ENCODE measurements at regions not wholly inside any gene's neighbourhood (a gene's known extent, or its start where the extent isn't known, plus 50 kb on each side); places are given as distances from the start of the nearest gene placed in this dataset.

DNA sequence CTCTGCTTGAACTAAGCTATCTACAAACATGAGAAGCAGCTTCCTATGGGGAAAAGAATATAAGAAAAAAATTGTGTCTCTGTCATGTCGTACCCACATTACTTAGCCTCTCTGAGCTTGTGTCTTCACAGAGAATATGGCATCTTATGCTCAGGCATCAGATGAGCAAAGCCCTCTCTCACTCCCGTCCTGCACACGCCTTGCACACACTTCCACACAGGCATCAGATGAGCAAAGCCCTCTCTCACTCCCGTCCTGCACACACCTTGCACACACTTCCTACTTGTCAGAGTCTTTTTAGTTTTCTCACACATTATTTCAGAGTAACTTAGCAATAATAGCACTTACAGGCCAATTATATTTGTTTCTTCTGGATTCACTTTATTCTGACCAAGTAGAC is 79.0 kb upstream of the DUSP22 start:
- H4K20me1 ChIP-seq (ENCODE audit: insufficient read depth, low read length) = no peaks in the 10 kb centered on the region

GRCh38 chr6:214428-214827 is 77.9 kb upstream of the DUSP22 start:
- H3K79me2 ChIP-seq (ENCODE audit: insufficient read depth, low read length) = no peaks in the 10 kb centered on the region
- no peaks in the 10 kb centered on the region for H3K9me2 ChIP-seq (ENCODE audit: low read depth, low read length)
- no peak overlapping the region for H3K9ac ChIP-seq (ENCODE audit: low read length)
- H4K20me1 ChIP-seq (ENCODE audit: insufficient read depth, low read length) = no peaks in the 10 kb centered on the region
- no peaks in the 10 kb centered on the region for H3F3A ChIP-seq (ENCODE audit: insufficient read depth, low read length)
- H3K4me3 ChIP-seq (ENCODE audit: low read depth, low read length, poor library complexity, severe bottlenecking) = no peak overlapping the region
- peaks cover 3% of the 10 kb centered on the region; the same call in 1 of the 2 replicates for H3K36me3 ChIP-seq (ENCODE audit: insufficient read depth, low read length)
- no peak overlapping the region for H2AFZ ChIP-seq (ENCODE audit: low read length)
- TF ChIP-seq EZH2 (IDR thresholded peaks at IDR 0.05; ENCODE audit: borderline replicate concordance, low read length) = no peak
- TF ChIP-seq, protein P1, sequence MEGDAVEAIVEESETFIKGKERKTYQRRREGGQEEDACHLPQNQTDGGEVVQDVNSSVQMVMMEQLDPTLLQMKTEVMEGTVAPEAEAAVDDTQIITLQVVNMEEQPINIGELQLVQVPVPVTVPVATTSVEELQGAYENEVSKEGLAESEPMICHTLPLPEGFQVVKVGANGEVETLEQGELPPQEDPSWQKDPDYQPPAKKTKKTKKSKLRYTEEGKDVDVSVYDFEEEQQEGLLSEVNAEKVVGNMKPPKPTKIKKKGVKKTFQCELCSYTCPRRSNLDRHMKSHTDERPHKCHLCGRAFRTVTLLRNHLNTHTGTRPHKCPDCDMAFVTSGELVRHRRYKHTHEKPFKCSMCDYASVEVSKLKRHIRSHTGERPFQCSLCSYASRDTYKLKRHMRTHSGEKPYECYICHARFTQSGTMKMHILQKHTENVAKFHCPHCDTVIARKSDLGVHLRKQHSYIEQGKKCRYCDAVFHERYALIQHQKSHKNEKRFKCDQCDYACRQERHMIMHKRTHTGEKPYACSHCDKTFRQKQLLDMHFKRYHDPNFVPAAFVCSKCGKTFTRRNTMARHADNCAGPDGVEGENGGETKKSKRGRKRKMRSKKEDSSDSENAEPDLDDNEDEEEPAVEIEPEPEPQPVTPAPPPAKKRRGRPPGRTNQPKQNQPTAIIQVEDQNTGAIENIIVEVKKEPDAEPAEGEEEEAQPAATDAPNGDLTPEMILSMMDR (IDR thresholded peaks at IDR 0.05; ENCODE audit: low read length) = no peak
- peaks cover 11% of the 10 kb centered on the region for H3K9me3 ChIP-seq (ENCODE audit: low read length)
- H3K4me2 ChIP-seq (ENCODE audit: low read length) = no peak overlapping the region
- peaks cover 28% of the 10 kb centered on the region for H3K4me1 ChIP-seq (ENCODE audit: insufficient read depth, low read length, severe bottlenecking)
- peaks cover 16% of the 10 kb centered on the region for H3K27me3 ChIP-seq (ENCODE audit: insufficient read depth, low read length)
- no peak overlapping the region for H3K27ac ChIP-seq (ENCODE audit: low read depth, low read length, poor library complexity, severe bottlenecking)

More for the DNA sequence above, 79.0 kb upstream of the DUSP22 start:
- Histone ChIP-seq H3K4me3 (ENCODE audit: low read depth, low read length, poor library complexity, severe bottlenecking) (no peak overlapping the region), H3K27ac (ENCODE audit: low read depth, low read length, poor library complexity, severe bottlenecking) (no peak overlapping the region), H3K27me3 (ENCODE audit: insufficient read depth, low read length) (peaks cover 16% of the 10 kb centered on the region), H3K9ac (ENCODE audit: low read length) (no peak overlapping the region), H3K9me3 (ENCODE audit: low read length) (peaks cover 11% of the 10 kb centered on the region), H3K4me2 (ENCODE audit: low read length) (no peak overlapping the region), H3F3A (ENCODE audit: insufficient read depth, low read length) (no peaks in the 10 kb centered on the region), H3K9me2 (ENCODE audit: low read depth, low read length) (no peaks in the 10 kb centered on the region), H2AFZ (ENCODE audit: low read length) (no peak overlapping the region), H3K79me2 (ENCODE audit: insufficient read depth, low read length) (no peaks in the 10 kb centered on the region), H3K36me3 (ENCODE audit: insufficient read depth, low read length) (peaks cover 3% of the 10 kb centered on the region; the same call in 1 of the 2 replicates), H3K4me1 (ENCODE audit: insufficient read depth, low read length, severe bottlenecking) (peaks cover 26% of the 10 kb centered on the region)
- no peak for TF ChIP-seq EZH2 (IDR thresholded peaks at IDR 0.05; ENCODE audit: borderline replicate concordance, low read length)
- TF ChIP-seq, protein P1 (IDR thresholded peaks at IDR 0.05; ENCODE audit: low read length) = no peak

DNA sequence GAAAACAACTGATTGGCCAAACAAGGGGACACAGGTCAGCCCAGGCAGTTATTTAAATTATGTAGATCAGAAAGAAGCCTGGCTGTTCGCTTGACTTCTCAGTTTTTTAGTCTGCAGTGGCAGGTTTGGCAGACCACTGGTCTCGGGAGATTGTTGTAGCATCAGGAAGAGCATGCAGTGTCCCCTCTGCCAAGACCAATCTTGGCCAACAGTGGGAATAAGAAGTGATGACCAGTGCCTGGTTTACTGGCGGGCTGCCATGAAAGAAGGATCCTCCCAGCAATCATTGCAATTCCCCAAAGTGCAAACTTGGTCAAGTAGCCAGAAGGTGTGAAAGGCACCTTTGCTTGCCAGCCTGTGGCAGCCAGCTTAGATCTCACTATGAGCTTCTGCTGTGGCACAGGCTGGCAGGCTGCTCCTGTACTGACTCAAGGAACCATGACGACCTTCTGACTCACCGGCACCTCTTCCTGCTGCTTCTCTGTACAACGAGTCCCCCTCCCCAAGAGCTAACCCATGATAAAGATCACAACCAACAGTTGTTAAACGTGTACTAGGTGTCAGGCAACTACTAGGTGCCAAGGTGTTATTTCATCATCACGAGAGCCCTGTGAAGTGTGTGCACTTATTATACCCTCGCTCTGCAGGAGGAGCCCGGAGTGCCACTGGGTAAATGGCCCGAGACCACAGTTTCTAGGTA is 76.8 kb upstream of the DUSP22 start:
- Histone ChIP-seq H4K20me1 (ENCODE audit: insufficient read depth, low read length) (no peaks in the 10 kb centered on the region), H3K9me3 (ENCODE audit: low read length) (peaks cover 11% of the 10 kb centered on the region), H3F3A (ENCODE audit: insufficient read depth, low read length) (no peaks in the 10 kb centered on the region), H3K79me2 (ENCODE audit: insufficient read depth, low read length) (no peaks in the 10 kb centered on the region), H3K4me1 (ENCODE audit: insufficient read depth, low read length, severe bottlenecking) (peaks cover 28% of the 10 kb centered on the region), H3K27ac (ENCODE audit: low read depth, low read length, poor library complexity, severe bottlenecking) (no peak overlapping the region), H3K9ac (ENCODE audit: low read length) (no peak overlapping the region), H3K27me3 (ENCODE audit: insufficient read depth, low read length) (peaks cover 16% of the 10 kb centered on the region), H3K4me2 (ENCODE audit: low read length) (no peak overlapping the region), H3K4me3 (ENCODE audit: low read depth, low read length, poor library complexity, severe bottlenecking) (no peak overlapping the region), H2AFZ (ENCODE audit: low read length) (no peak overlapping the region), H3K36me3 (ENCODE audit: insufficient read depth, low read length) (peaks cover 3% of the 10 kb centered on the region; the same call in 1 of the 2 replicates), H3K9me2 (ENCODE audit: low read depth, low read length) (no peaks in the 10 kb centered on the region)
- TF ChIP-seq EZH2 (IDR thresholded peaks at IDR 0.05; ENCODE audit: borderline replicate concordance, low read length) = no peak
- TF ChIP-seq, protein P1 (IDR thresholded peaks at IDR 0.05; ENCODE audit: low read length) = no peak

Data from OCI-LY1 (cell line).